ENCODE measurements at regions not wholly inside any gene's neighbourhood (a gene's known extent, or its start where the extent isn't known, plus 50 kb on each side); places are given as distances from the start of the nearest gene placed in this dataset.

- DNase-seq: no peak
These were observed 401.6 kb downstream of the NR2F1-AS1 start for GRCh38 chr5:93179466-93179865.

- no peak for DNase-seq
These were observed 406.1 kb downstream of the NR2F1-AS1 start for GRCh38 chr5:93174930-93175329.

- DNase-seq: no peak
These were observed 415.5 kb downstream of the NR2F1-AS1 start for GRCh38 chr5:93165559-93165958.

- DNase-seq: no peak
These were observed 416.3 kb downstream of the NR2F1-AS1 start for GRCh38 chr5:93164690-93165089.

- DNase-seq: no peak
These were observed 417.9 kb downstream of the NR2F1-AS1 start for GRCh38 chr5:93163010-93163663.

- DNase-seq: peak in 1 of 58 donors; percentile 1
These were observed 419.1 kb downstream of the NR2F1-AS1 start for GRCh38 chr5:93161661-93162654.

- DNase-seq: peak in 1 of 58 donors; percentile 6
These were observed 422.2 kb downstream of the NR2F1-AS1 start for GRCh38 chr5:93158841-93159240.

GRCh38 chr5:93156566-93156965 is 424.5 kb downstream of the NR2F1-AS1 start:
- no peak for DNase-seq

GRCh38 chr5:93154535-93154934 is 426.5 kb downstream of the NR2F1-AS1 start:
- DNase-seq: no peak

GRCh38 chr5:93153461-93153860 is 427.6 kb downstream of the NR2F1-AS1 start:
- no peak for DNase-seq

GRCh38 chr5:93151896-93152295 is 429.1 kb downstream of the NR2F1-AS1 start:
- no peak for DNase-seq

- no peak for DNase-seq
These were observed 429.9 kb downstream of the NR2F1-AS1 start for GRCh38 chr5:93151121-93151520.

GRCh38 chr5:93150311-93151012 is 430.6 kb downstream of the NR2F1-AS1 start:
- no peak for DNase-seq

GRCh38 chr5:93145767-93146166 is 435.3 kb downstream of the NR2F1-AS1 start:
- peak in 2 of 58 donors; percentile 15 to 21 for DNase-seq

GRCh38 chr5:93145019-93145418 is 436.0 kb downstream of the NR2F1-AS1 start:
- peak in 1 of 58 donors; percentile 3 for DNase-seq

- no peak for DNase-seq
These were observed 439.1 kb downstream of the NR2F1-AS1 start for GRCh38 chr5:93141969-93142368.

- DNase-seq: no peak
These were observed 450.2 kb downstream of the NR2F1-AS1 start for GRCh38 chr5:93130624-93131490.

- DNase-seq: no peak
These were observed 454.4 kb downstream of the NR2F1-AS1 start for GRCh38 chr5:93126634-93127033.

- no peak for DNase-seq
These were observed 457.9 kb downstream of the NR2F1-AS1 start for GRCh38 chr5:93123127-93123526.

GRCh38 chr5:93122446-93122845 is 458.6 kb downstream of the NR2F1-AS1 start:
- DNase-seq: no peak

GRCh38 chr5:93120771-93121170 is 460.2 kb downstream of the NR2F1-AS1 start:
- DNase-seq: no peak
